OCI-LY1 (cell line): ENCODE measurements at regions not wholly inside any gene's neighbourhood (a gene's known extent, or its start where the extent isn't known, plus 50 kb on each side); places are given as distances from the start of the nearest gene placed in this dataset.

Source experiments
- H2AFZ ChIP-seq: fragments of 200-600 bp; sonication (generic), shearing (Covaris generic); 2 replicates; pipeline ENCODE4 v1.6.0; 2014; ENCODE audit warnings: antibody characterized with exemption, mild to moderate bottlenecking, low read length
- H3F3A ChIP-seq: fragments of 200-600 bp; sonication (generic), shearing (Covaris generic); 2 replicates; pipeline ENCODE4 v1.6.0; 2014; ENCODE audit warnings: mild to moderate bottlenecking, antibody characterized with exemption, low read length, moderate library complexity; ENCODE audit not compliant: insufficient read depth
- H3K27ac ChIP-seq: fragments of 200-600 bp; sonication (generic); 2 replicates; pipeline ENCODE4 v1.5.1; 2014; ENCODE audit warnings: low read length, mixed run types, mild to moderate bottlenecking, low read depth; ENCODE audit not compliant: poor library complexity, severe bottlenecking
- H3K27me3 ChIP-seq: fragments of 200-600 bp; sonication (generic); 2 replicates; pipeline ENCODE4 v1.6.0; 2014; ENCODE audit warnings: antibody characterized with exemption, mild to moderate bottlenecking, low read length, moderate library complexity; ENCODE audit not compliant: insufficient read depth
- H3K36me3 ChIP-seq: fragments of 200-600 bp; sonication (generic); 2 replicates; pipeline ENCODE4 v1.6.1; 2014; ENCODE audit warnings: mild to moderate bottlenecking, antibody characterized with exemption, low read length, moderate library complexity, mixed read lengths; ENCODE audit not compliant: insufficient read depth
- H3K4me1 ChIP-seq: fragments of 200-600 bp; sonication (generic); 2 replicates; pipeline ENCODE4 v1.5.1; 2014; ENCODE audit warnings: mild to moderate bottlenecking, low read length, moderate library complexity; ENCODE audit not compliant: insufficient read depth, severe bottlenecking
- H3K4me2 ChIP-seq: fragments of 200-600 bp; sonication (generic), shearing (Covaris generic); 2 replicates; pipeline ENCODE4 v1.6.1; 2014; ENCODE audit warnings: low read length
- H3K4me3 ChIP-seq: fragments of 200-600 bp; sonication (generic); 2 replicates; pipeline ENCODE4 v1.5.1; 2014; ENCODE audit warnings: low read length, low read depth, mild to moderate bottlenecking, mixed read lengths; ENCODE audit not compliant: poor library complexity, severe bottlenecking
- H3K79me2 ChIP-seq: fragments of 200-600 bp; shearing (Covaris generic); 2 replicates; pipeline ENCODE4 v1.6.1; 2016; ENCODE audit warnings: mixed run types, low read length, mixed read lengths; ENCODE audit not compliant: insufficient read depth
- H3K9ac ChIP-seq: fragments of 200-600 bp; sonication (generic), shearing (Covaris generic); 2 replicates; pipeline ENCODE4 v1.6.1; 2014; ENCODE audit warnings: mild to moderate bottlenecking, low read length, mixed read lengths
- H3K9me2 ChIP-seq: fragments of 200-600 bp; sonication (generic), shearing (Covaris generic); 2 replicates; pipeline ENCODE4 v1.6.1; 2014; ENCODE audit warnings: low read depth, mild to moderate bottlenecking, low read length, mixed read lengths
- H3K9me3 ChIP-seq: fragments of 200-600 bp; shearing (Covaris generic); 2 replicates; pipeline ENCODE4 v1.6.1; 2014; ENCODE audit warnings: low read length, mixed read lengths
- H4K20me1 ChIP-seq: fragments of 200-600 bp; sonication (generic), shearing (Covaris generic); 2 replicates; pipeline ENCODE4 v1.6.0; 2016; ENCODE audit warnings: mild to moderate bottlenecking, low read length; ENCODE audit not compliant: insufficient read depth
- EZH2 ChIP-seq: fragments of 200-600 bp; sonication (generic), shearing (Covaris generic); IDR thresholded peaks from 2 replicates; pipeline ENCODE4 v1.8.0; 2017; ENCODE audit warnings: borderline replicate concordance, mixed run types, mild to moderate bottlenecking, antibody characterized with exemption, low read length, moderate library complexity, mixed read lengths
- TF ChIP-seq, protein P1 (sequence below): fragments of 200-600 bp; sonication (generic), shearing (Covaris generic); IDR thresholded peaks from 2 replicates; pipeline ENCODE4 v1.5.1; 2017; ENCODE audit warnings: mild to moderate bottlenecking, antibody characterized with exemption, low read length, moderate library complexity, mixed read lengths

DNA sequence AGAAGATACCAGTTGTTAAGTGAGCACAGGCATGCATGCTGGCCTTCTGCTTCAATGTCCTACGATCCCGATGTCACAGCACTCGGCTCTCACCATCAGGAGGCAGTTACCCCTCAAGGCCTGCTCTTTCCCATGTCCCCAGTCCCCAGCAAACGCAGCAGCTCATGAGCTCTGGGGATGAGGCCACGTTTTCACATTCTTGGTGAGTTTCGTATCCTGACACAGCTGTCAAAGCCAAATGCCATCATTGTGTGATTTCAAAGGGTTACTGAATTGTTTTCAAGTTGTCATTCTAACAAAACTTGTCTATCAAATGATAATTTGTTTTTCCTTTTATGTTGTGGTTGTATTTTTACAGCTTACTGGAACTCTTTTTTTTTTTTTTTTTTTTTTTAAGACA lies 226.9 kb upstream of the KCNG1 start:
- no peak overlapping the region for H3K4me3 ChIP-seq
- H3K36me3 ChIP-seq: no peaks in the 10 kb centered on the region
- no peaks in the 10 kb centered on the region for H3K9me2 ChIP-seq
- no peak for TF ChIP-seq EZH2
- TF ChIP-seq, protein P1, sequence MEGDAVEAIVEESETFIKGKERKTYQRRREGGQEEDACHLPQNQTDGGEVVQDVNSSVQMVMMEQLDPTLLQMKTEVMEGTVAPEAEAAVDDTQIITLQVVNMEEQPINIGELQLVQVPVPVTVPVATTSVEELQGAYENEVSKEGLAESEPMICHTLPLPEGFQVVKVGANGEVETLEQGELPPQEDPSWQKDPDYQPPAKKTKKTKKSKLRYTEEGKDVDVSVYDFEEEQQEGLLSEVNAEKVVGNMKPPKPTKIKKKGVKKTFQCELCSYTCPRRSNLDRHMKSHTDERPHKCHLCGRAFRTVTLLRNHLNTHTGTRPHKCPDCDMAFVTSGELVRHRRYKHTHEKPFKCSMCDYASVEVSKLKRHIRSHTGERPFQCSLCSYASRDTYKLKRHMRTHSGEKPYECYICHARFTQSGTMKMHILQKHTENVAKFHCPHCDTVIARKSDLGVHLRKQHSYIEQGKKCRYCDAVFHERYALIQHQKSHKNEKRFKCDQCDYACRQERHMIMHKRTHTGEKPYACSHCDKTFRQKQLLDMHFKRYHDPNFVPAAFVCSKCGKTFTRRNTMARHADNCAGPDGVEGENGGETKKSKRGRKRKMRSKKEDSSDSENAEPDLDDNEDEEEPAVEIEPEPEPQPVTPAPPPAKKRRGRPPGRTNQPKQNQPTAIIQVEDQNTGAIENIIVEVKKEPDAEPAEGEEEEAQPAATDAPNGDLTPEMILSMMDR: no peak
- no peak overlapping the region for H3K9ac ChIP-seq
- H3K27ac ChIP-seq: no peak overlapping the region
- no peaks in the 10 kb centered on the region for H3K79me2 ChIP-seq
- H3K9me3 ChIP-seq: no peaks in the 10 kb centered on the region
- no peak overlapping the region for H3K4me2 ChIP-seq
- H3K4me1 ChIP-seq: no peaks in the 10 kb centered on the region
- H3F3A ChIP-seq: no peaks in the 10 kb centered on the region
- H2AFZ ChIP-seq: no peak overlapping the region
- 0 out of 2 replicates have a peak, but pooled peaks cover 7% of the 10 kb centered on the region for H3K27me3 ChIP-seq
- H4K20me1 ChIP-seq: no peaks in the 10 kb centered on the region

DNA sequence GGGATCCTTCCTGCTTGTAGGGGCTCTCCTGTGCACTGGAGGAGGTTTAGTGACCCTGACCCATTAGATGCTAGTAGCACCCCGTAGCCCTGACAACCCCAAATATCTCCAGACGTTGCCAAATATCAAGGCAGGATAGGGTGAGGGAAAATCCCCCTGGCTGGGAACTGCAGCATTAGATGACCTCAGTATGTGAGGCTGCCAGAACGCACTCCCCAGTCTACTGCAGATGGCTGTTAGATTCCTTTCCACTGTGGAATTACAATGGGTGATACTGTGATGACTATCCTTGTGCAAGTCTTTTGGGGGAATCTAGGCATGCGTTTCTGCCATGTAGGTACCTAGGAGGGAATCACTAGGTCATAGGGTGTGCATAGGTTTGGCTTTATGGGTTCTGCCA lies 226.3 kb upstream of the KCNG1 start:
- Histone ChIP-seq H3K79me2 (no peaks in the 10 kb centered on the region), H3F3A (no peaks in the 10 kb centered on the region), H3K36me3 (no peaks in the 10 kb centered on the region), H3K9ac (no peak overlapping the region), H4K20me1 (no peaks in the 10 kb centered on the region), H3K4me1 (no peaks in the 10 kb centered on the region), H3K4me2 (no peak overlapping the region), H2AFZ (no peak overlapping the region), H3K27ac (no peak overlapping the region), H3K4me3 (no peak overlapping the region), H3K9me3 (no peaks in the 10 kb centered on the region), H3K27me3 (0 out of 2 replicates have a peak, but pooled peaks cover 7% of the 10 kb centered on the region), H3K9me2 (no peaks in the 10 kb centered on the region)
- TF ChIP-seq EZH2: no peak
- TF ChIP-seq, protein P1: no peak

- Histone ChIP-seq H3K9me3 (peaks cover 3% of the 10 kb centered on the region; the same call in 1 of the 2 replicates), H3K27me3 (no peaks in the 10 kb centered on the region; the same call in 1 of the 2 replicates), H3K27ac (no peak overlapping the region), H3F3A (no peaks in the 10 kb centered on the region), H3K9ac (no peak overlapping the region), H4K20me1 (no peaks in the 10 kb centered on the region), H3K4me1 (no peaks in the 10 kb centered on the region), H3K79me2 (no peaks in the 10 kb centered on the region), H2AFZ (no peak overlapping the region), H3K4me3 (no peak overlapping the region), H3K4me2 (no peak overlapping the region), H3K9me2 (no peaks in the 10 kb centered on the region), H3K36me3 (no peaks in the 10 kb centered on the region)
- TF ChIP-seq, protein P1: no peak
- TF ChIP-seq EZH2: no peak
Measured at GRCh38 chr20:51244466-51244865, 221.6 kb upstream of the KCNG1 start.
